OCI-LY1 (cell line): ENCODE measurements at regions not wholly inside any gene's neighbourhood (a gene's known extent, or its start where the extent isn't known, plus 50 kb on each side); places are given as distances from the start of the nearest gene placed in this dataset.

Experiments used
- H2AFZ ChIP-seq: fragments of 200-600 bp; sonication (generic), shearing (Covaris generic); 2 replicates; pipeline ENCODE4 v1.6.0; 2014; ENCODE audit warnings: antibody characterized with exemption, mild to moderate bottlenecking, low read length
- H3F3A ChIP-seq: fragments of 200-600 bp; sonication (generic), shearing (Covaris generic); 2 replicates; pipeline ENCODE4 v1.6.0; 2014; ENCODE audit warnings: mild to moderate bottlenecking, antibody characterized with exemption, low read length, moderate library complexity; ENCODE audit not compliant: insufficient read depth
- H3K27ac ChIP-seq: fragments of 200-600 bp; sonication (generic); 2 replicates; pipeline ENCODE4 v1.5.1; 2014; ENCODE audit warnings: low read length, mixed run types, mild to moderate bottlenecking, low read depth; ENCODE audit not compliant: poor library complexity, severe bottlenecking
- H3K27me3 ChIP-seq: fragments of 200-600 bp; sonication (generic); 2 replicates; pipeline ENCODE4 v1.6.0; 2014; ENCODE audit warnings: antibody characterized with exemption, mild to moderate bottlenecking, low read length, moderate library complexity; ENCODE audit not compliant: insufficient read depth
- H3K36me3 ChIP-seq: fragments of 200-600 bp; sonication (generic); 2 replicates; pipeline ENCODE4 v1.6.1; 2014; ENCODE audit warnings: mild to moderate bottlenecking, antibody characterized with exemption, low read length, moderate library complexity, mixed read lengths; ENCODE audit not compliant: insufficient read depth
- H3K4me1 ChIP-seq: fragments of 200-600 bp; sonication (generic); 2 replicates; pipeline ENCODE4 v1.5.1; 2014; ENCODE audit warnings: mild to moderate bottlenecking, low read length, moderate library complexity; ENCODE audit not compliant: insufficient read depth, severe bottlenecking
- H3K4me2 ChIP-seq: fragments of 200-600 bp; sonication (generic), shearing (Covaris generic); 2 replicates; pipeline ENCODE4 v1.6.1; 2014; ENCODE audit warnings: low read length
- H3K4me3 ChIP-seq: fragments of 200-600 bp; sonication (generic); 2 replicates; pipeline ENCODE4 v1.5.1; 2014; ENCODE audit warnings: low read length, low read depth, mild to moderate bottlenecking, mixed read lengths; ENCODE audit not compliant: poor library complexity, severe bottlenecking
- H3K79me2 ChIP-seq: fragments of 200-600 bp; shearing (Covaris generic); 2 replicates; pipeline ENCODE4 v1.6.1; 2016; ENCODE audit warnings: mixed run types, low read length, mixed read lengths; ENCODE audit not compliant: insufficient read depth
- H3K9ac ChIP-seq: fragments of 200-600 bp; sonication (generic), shearing (Covaris generic); 2 replicates; pipeline ENCODE4 v1.6.1; 2014; ENCODE audit warnings: mild to moderate bottlenecking, low read length, mixed read lengths
- H3K9me2 ChIP-seq: fragments of 200-600 bp; sonication (generic), shearing (Covaris generic); 2 replicates; pipeline ENCODE4 v1.6.1; 2014; ENCODE audit warnings: low read depth, mild to moderate bottlenecking, low read length, mixed read lengths
- H3K9me3 ChIP-seq: fragments of 200-600 bp; shearing (Covaris generic); 2 replicates; pipeline ENCODE4 v1.6.1; 2014; ENCODE audit warnings: low read length, mixed read lengths
- H4K20me1 ChIP-seq: fragments of 200-600 bp; sonication (generic), shearing (Covaris generic); 2 replicates; pipeline ENCODE4 v1.6.0; 2016; ENCODE audit warnings: mild to moderate bottlenecking, low read length; ENCODE audit not compliant: insufficient read depth
- EZH2 ChIP-seq: fragments of 200-600 bp; sonication (generic), shearing (Covaris generic); IDR thresholded peaks from 2 replicates; pipeline ENCODE4 v1.8.0; 2017; ENCODE audit warnings: borderline replicate concordance, mixed run types, mild to moderate bottlenecking, antibody characterized with exemption, low read length, moderate library complexity, mixed read lengths
- TF ChIP-seq, protein P1 (sequence below): fragments of 200-600 bp; sonication (generic), shearing (Covaris generic); IDR thresholded peaks from 2 replicates; pipeline ENCODE4 v1.5.1; 2017; ENCODE audit warnings: mild to moderate bottlenecking, antibody characterized with exemption, low read length, moderate library complexity, mixed read lengths

DNA sequence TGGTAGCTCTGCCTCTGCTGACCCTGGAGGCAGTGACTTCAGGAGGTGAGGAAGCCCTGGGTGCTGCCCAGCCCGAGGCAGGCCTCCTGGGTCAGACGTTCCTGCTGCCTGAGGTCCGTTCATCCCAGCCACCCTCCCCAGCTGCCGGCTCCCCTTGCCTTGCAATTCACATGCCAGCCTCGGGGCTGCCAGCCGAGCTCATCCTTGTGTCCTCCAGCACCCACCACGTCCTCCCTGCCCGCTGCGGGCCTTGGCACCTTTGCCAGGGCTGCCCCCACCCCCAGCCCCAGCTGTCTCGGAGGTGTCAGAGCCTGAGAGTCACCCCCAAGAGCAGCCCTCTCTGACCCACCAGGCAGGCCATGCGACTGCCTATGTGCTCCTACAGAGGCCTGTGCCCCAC, 162.1 kb upstream of the RNF32 start:
- no peaks in the 10 kb centered on the region for H3K4me1 ChIP-seq
- peaks cover 3% of the 10 kb centered on the region; the same call in 1 of the 2 replicates for H3K27me3 ChIP-seq
- no peak overlapping the region for H3K4me2 ChIP-seq
- no peaks in the 10 kb centered on the region for H3K79me2 ChIP-seq
- no peaks in the 10 kb centered on the region for H3K9me2 ChIP-seq
- H3K9me3 ChIP-seq: no peaks in the 10 kb centered on the region
- no peaks in the 10 kb centered on the region for H4K20me1 ChIP-seq
- H3K9ac ChIP-seq: no peak overlapping the region
- H3K4me3 ChIP-seq: no peak overlapping the region
- no peak overlapping the region for H3K27ac ChIP-seq
- TF ChIP-seq EZH2: no peak
- TF ChIP-seq, protein P1, sequence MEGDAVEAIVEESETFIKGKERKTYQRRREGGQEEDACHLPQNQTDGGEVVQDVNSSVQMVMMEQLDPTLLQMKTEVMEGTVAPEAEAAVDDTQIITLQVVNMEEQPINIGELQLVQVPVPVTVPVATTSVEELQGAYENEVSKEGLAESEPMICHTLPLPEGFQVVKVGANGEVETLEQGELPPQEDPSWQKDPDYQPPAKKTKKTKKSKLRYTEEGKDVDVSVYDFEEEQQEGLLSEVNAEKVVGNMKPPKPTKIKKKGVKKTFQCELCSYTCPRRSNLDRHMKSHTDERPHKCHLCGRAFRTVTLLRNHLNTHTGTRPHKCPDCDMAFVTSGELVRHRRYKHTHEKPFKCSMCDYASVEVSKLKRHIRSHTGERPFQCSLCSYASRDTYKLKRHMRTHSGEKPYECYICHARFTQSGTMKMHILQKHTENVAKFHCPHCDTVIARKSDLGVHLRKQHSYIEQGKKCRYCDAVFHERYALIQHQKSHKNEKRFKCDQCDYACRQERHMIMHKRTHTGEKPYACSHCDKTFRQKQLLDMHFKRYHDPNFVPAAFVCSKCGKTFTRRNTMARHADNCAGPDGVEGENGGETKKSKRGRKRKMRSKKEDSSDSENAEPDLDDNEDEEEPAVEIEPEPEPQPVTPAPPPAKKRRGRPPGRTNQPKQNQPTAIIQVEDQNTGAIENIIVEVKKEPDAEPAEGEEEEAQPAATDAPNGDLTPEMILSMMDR: no peak
- H3K36me3 ChIP-seq: no peaks in the 10 kb centered on the region
- no peaks in the 10 kb centered on the region for H3F3A ChIP-seq
- H2AFZ ChIP-seq: no peak overlapping the region

DNA sequence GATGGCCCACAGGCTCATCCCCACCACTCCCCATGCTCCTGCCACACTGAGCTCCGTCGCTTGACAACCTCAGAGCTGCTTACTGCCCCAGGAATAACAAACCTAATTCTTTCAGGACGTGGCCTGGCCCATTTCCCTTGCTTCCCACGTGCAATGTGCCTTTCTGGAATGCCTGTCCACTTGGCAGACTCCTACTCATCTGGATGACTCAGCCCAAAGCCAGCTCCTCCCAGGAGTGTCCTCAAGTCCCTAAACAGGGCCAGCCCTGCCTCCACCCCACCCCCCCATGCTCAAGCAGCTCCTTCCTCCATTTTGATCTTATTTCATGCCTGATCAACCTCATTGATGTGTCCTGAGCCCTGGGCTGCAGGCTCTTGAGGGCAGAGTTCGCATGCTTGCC, 164.9 kb upstream of the RNF32 start:
- no peak for TF ChIP-seq EZH2
- TF ChIP-seq, protein P1: no peak
- H3K27me3 ChIP-seq: no peaks in the 10 kb centered on the region; the same call in 1 of the 2 replicates
- no peak overlapping the region for H3K4me2 ChIP-seq
- no peak overlapping the region for H3K4me3 ChIP-seq
- H3K9me3 ChIP-seq: no peaks in the 10 kb centered on the region
- no peak overlapping the region for H3K27ac ChIP-seq
- no peaks in the 10 kb centered on the region for H3F3A ChIP-seq
- no peaks in the 10 kb centered on the region for H3K9me2 ChIP-seq
- H3K9ac ChIP-seq: no peak overlapping the region
- no peaks in the 10 kb centered on the region for H3K4me1 ChIP-seq
- no peak overlapping the region for H2AFZ ChIP-seq
- H3K36me3 ChIP-seq: no peaks in the 10 kb centered on the region
- H4K20me1 ChIP-seq: no peaks in the 10 kb centered on the region
- no peaks in the 10 kb centered on the region for H3K79me2 ChIP-seq

DNA sequence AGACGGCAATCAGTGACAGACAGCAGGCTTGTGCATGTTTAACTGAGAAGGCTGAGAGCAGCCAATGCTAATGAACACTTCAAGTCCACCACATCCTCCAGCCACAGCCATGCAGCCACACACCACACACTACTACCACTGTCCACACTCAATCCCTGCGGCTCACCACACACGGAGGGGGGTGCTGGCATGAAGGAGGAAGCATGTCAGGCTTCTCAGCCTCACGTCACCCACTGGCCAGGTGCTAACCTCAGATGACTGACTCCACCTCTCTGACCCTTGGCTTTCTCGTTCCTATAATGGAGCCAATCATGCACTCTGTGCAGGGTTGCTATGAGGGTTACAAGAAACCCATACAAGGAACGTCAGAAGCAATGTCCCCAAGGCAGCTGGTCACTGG, 165.4 kb upstream of the RNF32 start:
- Histone ChIP-seq H3K9me3 (no peaks in the 10 kb centered on the region), H3K4me2 (no peak overlapping the region), H3K79me2 (no peaks in the 10 kb centered on the region), H3K9me2 (no peaks in the 10 kb centered on the region), H3K27ac (no peak overlapping the region), H3K4me1 (no peaks in the 10 kb centered on the region), H2AFZ (no peak overlapping the region), H3K4me3 (no peak overlapping the region), H3K27me3 (no peaks in the 10 kb centered on the region; the same call in 1 of the 2 replicates), H3F3A (no peaks in the 10 kb centered on the region), H3K36me3 (no peaks in the 10 kb centered on the region), H3K9ac (no peak overlapping the region), H4K20me1 (no peaks in the 10 kb centered on the region)
- TF ChIP-seq, protein P1: no peak
- TF ChIP-seq EZH2: no peak
